D721Med (cell line): ENCODE measurements at regions not wholly inside any gene's neighbourhood (a gene's known extent, or its start where the extent isn't known, plus 50 kb on each side); places are given as distances from the start of the nearest gene placed in this dataset.
A peak's percentile ranks its signal among the peaks of the same experiment; 100 is the strongest.

Experiments used
- DNase-seq: peaks from one replicate; pipeline ENCODE4 v3.0.0; 2011; ENCODE audit warnings: low spot score; ENCODE audit not compliant: insufficient read length
- FAIRE-seq: peaks from 2 replicates; lab custom pipeline; 2011; peaks lifted over from hg19 to GRCh38; lab: Jason Lieb, UNC
- CTCF ChIP-seq: IDR thresholded peaks from 2 replicates; pipeline ENCODE4 v1.5.1; 2012; ENCODE audit warnings: mild to moderate bottlenecking, control low read depth; ENCODE audit not compliant: insufficient read depth; ENCODE audit errors: missing control alignments

DNA sequence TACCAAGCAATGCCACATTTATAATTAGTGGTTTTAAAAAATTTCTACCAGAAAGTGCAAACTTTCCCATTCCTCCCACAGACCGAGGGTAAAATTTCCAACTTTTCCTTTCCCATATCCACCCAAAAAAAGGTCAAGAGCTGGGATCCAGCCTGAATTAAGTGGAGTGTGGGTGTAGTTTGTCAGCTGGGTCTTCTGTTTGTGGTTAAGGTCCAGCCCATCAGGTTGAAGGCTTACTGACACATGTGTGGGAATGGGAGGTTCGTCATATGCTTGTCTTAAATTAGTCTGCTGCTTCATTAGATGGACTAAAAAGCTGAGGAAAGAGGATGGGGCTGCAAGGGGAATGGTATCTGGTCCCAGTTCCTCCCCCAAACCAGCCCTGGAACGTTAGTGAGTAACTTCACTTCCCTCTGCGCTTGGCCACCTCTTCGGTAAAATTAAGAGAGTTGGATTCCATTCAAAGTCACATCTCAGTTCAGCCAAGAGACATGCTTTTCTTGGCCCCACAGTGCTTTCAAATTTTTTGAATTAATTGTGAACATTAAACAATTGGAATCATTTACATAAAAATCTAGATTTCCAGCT is 59.0 kb upstream of the PLCL2 start:
- FAIRE-seq: no peak

DNA sequence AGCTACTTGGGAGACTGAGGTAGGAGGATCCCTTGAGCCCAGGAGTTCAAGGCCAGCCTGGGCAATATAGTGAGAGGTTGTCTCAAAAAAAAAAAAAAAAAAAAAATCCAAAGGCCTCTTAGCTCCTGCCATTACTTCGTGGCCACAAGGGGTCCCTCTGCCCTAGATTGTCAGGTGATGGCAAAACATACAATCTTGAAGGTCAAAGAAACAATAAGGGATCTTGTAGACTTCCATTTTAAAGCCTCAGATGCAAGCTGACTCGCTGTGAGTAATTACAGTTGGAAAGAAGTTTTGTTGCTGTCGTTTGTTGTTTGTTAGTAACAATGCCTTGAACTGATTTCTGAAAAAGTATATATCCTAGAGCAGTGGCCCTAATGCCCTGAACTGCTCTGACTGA is 55.9 kb upstream of the PLCL2 start:
- FAIRE-seq (no peak), DNase-seq (no peak)
- TF ChIP-seq CTCF: peak; percentile 11

More for the DNA sequence above, 59.0 kb upstream of the PLCL2 start:
- no peak for TF ChIP-seq CTCF
- no peak for DNase-seq

DNA sequence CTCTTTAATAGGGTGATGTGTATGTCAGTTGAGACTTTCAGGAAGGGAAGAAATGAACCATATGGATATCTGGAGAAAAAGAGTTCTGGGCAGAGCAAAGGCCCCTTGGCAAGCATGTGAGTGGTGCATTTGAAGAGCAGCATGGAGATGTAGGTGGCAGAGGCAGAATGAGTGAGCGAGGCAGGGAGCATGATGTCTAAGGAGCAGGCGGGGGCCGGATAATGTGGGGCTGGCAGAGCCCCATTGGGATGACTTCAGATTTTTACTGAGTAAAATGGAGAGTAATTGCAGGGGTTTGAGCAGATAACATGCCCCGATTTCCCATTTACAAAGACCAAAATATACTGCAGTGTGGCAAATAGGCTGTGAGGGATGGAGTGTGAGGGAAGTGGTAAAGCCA is 52.9 kb upstream of the PLCL2 start:
- DNase-seq: no peak
- no peak for TF ChIP-seq CTCF
- FAIRE-seq: no peak

- FAIRE-seq (no peak), DNase-seq (no peak)
- TF ChIP-seq CTCF: no peak
Observed at GRCh38 chr3:16834214-16834613, 50.5 kb upstream of the PLCL2 start.

- FAIRE-seq (no peak), DNase-seq (no peak)
- no peak for TF ChIP-seq CTCF
Observed at GRCh38 chr3:16834753-16835152, 50.0 kb upstream of the PLCL2 start.
